Hypothalamus (tissue), 51 donors: ENCODE measurements at regions not wholly inside any gene's neighbourhood (a gene's known extent, or its start where the extent isn't known, plus 50 kb on each side); places are given as distances from the start of the nearest gene placed in this dataset.

Experiments used
- DNase-seq, 51 donors: peaks; one replicate each; lab custom pipeline; 2025; lab: John Stamatoyannopoulos, UW

GRCh38 chr11:134785059-134785458, 373.0 kb upstream of the B3GAT1 start:
- no peak for DNase-seq

- no peak for DNase-seq
These were observed 372.5 kb upstream of the B3GAT1 start for GRCh38 chr11:134784568-134784967.

GRCh38 chr11:134784046-134784445, 372.0 kb upstream of the B3GAT1 start:
- DNase-seq: no peak

GRCh38 chr11:134783234-134783633, 371.2 kb upstream of the B3GAT1 start:
- no peak for DNase-seq

- no peak for DNase-seq
These were observed 369.4 kb upstream of the B3GAT1 start for GRCh38 chr11:134781380-134781866.

GRCh38 chr11:134780486-134781147, 368.6 kb upstream of the B3GAT1 start:
- no peak for DNase-seq

GRCh38 chr11:134779179-134779578, 367.1 kb upstream of the B3GAT1 start:
- DNase-seq: no peak

GRCh38 chr11:134768463-134768862, 356.4 kb upstream of the B3GAT1 start:
- no peak for DNase-seq

- no peak for DNase-seq
These were observed 353.5 kb upstream of the B3GAT1 start for GRCh38 chr11:134765565-134765964.

GRCh38 chr11:134764966-134765365, 352.9 kb upstream of the B3GAT1 start:
- DNase-seq: no peak

GRCh38 chr11:134764367-134764766, 352.3 kb upstream of the B3GAT1 start:
- no peak for DNase-seq

GRCh38 chr11:134763030-134763388, 351.0 kb upstream of the B3GAT1 start:
- DNase-seq: no peak

GRCh38 chr11:134762248-134763029, 350.4 kb upstream of the B3GAT1 start:
- peak in 1 of 51 donors; percentile 5 for DNase-seq

- no peak for DNase-seq
These were observed 349.8 kb upstream of the B3GAT1 start for GRCh38 chr11:134761926-134762247.

- no peak for DNase-seq
These were observed 349.3 kb upstream of the B3GAT1 start for GRCh38 chr11:134761386-134761785.

- DNase-seq: no peak
These were observed 348.9 kb upstream of the B3GAT1 start for GRCh38 chr11:134760957-134761356.

GRCh38 chr11:134760299-134760698, 348.3 kb upstream of the B3GAT1 start:
- DNase-seq: no peak

GRCh38 chr11:134759855-134760254, 347.8 kb upstream of the B3GAT1 start:
- no peak for DNase-seq

- no peak for DNase-seq
These were observed 347.2 kb upstream of the B3GAT1 start for GRCh38 chr11:134759274-134759673.

GRCh38 chr11:134758342-134758931, 346.4 kb upstream of the B3GAT1 start:
- no peak for DNase-seq

GRCh38 chr11:134757633-134758032, 345.6 kb upstream of the B3GAT1 start:
- DNase-seq: no peak
